ENCODE measurements at regions not wholly inside any gene's neighbourhood (a gene's known extent, or its start where the extent isn't known, plus 50 kb on each side); places are given as distances from the start of the nearest gene placed in this dataset.

DNA sequence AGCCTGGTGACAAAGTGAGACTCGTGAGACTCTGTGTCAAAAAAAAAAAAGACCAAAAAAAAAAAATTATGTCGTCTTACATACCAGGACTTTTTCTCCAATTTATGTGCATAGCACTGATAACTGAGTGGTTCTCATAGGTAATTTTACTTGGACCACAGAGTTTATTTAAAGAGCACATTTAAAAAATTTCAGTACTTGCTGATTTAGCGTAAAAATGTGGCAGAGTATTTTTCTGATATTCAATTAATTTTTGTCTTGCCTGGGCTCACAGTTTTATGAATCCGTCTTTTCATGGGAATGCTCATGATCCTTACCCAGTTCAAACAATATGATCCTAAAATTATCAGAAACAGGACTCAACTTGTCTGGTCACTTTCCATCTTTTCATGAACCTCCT lies 151.0 kb upstream of the ZNF92 start:
- Mint-ChIP-seq H3K27me3 (ENCODE audit: insufficient read depth, low read depth, poor library complexity) (peaks cover 2% of the 10 kb centered on the region), H3K4me1 (no peaks in the 10 kb centered on the region), H3K4me3 (no peak overlapping the region), H3K27ac (no peak overlapping the region), H3K36me3 (ENCODE audit: low read depth) (no peaks in the 10 kb centered on the region), H3K9me3 (no peaks in the 10 kb centered on the region)
- Histone ChIP-seq H3K36me3 (ENCODE audit: insufficient read depth) (no peaks in the 10 kb centered on the region), H3K9me2 (ENCODE audit: insufficient read depth) (no peaks in the 10 kb centered on the region), H2AFZ (no peak overlapping the region), H3K4me2 (no peak overlapping the region), H3K4me1 (ENCODE audit: insufficient read depth) (no peaks in the 10 kb centered on the region), H4K20me1 (replicated peaks; ENCODE audit: insufficient read depth) (no peaks in the 10 kb centered on the region), H3F3A (replicated peaks; ENCODE audit: low read depth) (0 out of 2 replicates have a peak, but pooled peaks cover 7% of the 10 kb centered on the region), H3K4me3 (no peak overlapping the region), H3K27ac (ENCODE audit: low read depth) (no peak overlapping the region), H3K27me3 (ENCODE audit: insufficient read depth) (no peaks in the 10 kb centered on the region), H3K79me2 (replicated peaks; ENCODE audit: insufficient read depth) (no peaks in the 10 kb centered on the region)
- DNase-seq (ENCODE audit: low spot score) (no peak), ATAC-seq (no peak)
- TF ChIP-seq JUNB (IDR thresholded peaks at IDR 0.05; ENCODE audit: unreplicated experiment) (no peak), ZNF114 (CRISPR knock-in tag; IDR thresholded peaks at IDR 0.05) (no peak), EZH2phosphoT487 (IDR thresholded peaks at IDR 0.05; ENCODE audit: unreplicated experiment) (no peak), POLR2AphosphoS5 (IDR thresholded peaks at IDR 0.05; ENCODE audit: low read depth) (no peak), CREB1 (CRISPR knock-in tag; IDR thresholded peaks at IDR 0.05; ENCODE audit: low read depth) (no peak), STAT1 (IDR thresholded peaks at IDR 0.05; ENCODE audit: unreplicated experiment) (no peak), ZNF331 (CRISPR knock-in tag; IDR thresholded peaks at IDR 0.05; ENCODE audit: low read depth) (no peak), NANOG (IDR thresholded peaks at IDR 0.05; ENCODE audit: borderline replicate concordance) (no peak), EZH2 (IDR thresholded peaks at IDR 0.05; ENCODE audit: low read depth, unreplicated experiment) (no peak)
- TF ChIP-seq, protein P1, sequence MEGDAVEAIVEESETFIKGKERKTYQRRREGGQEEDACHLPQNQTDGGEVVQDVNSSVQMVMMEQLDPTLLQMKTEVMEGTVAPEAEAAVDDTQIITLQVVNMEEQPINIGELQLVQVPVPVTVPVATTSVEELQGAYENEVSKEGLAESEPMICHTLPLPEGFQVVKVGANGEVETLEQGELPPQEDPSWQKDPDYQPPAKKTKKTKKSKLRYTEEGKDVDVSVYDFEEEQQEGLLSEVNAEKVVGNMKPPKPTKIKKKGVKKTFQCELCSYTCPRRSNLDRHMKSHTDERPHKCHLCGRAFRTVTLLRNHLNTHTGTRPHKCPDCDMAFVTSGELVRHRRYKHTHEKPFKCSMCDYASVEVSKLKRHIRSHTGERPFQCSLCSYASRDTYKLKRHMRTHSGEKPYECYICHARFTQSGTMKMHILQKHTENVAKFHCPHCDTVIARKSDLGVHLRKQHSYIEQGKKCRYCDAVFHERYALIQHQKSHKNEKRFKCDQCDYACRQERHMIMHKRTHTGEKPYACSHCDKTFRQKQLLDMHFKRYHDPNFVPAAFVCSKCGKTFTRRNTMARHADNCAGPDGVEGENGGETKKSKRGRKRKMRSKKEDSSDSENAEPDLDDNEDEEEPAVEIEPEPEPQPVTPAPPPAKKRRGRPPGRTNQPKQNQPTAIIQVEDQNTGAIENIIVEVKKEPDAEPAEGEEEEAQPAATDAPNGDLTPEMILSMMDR (conservative IDR thresholded peaks at IDR 0.05; ENCODE audit: low read depth in 2 of 2): no peak
- TF ChIP-seq, protein P2, sequence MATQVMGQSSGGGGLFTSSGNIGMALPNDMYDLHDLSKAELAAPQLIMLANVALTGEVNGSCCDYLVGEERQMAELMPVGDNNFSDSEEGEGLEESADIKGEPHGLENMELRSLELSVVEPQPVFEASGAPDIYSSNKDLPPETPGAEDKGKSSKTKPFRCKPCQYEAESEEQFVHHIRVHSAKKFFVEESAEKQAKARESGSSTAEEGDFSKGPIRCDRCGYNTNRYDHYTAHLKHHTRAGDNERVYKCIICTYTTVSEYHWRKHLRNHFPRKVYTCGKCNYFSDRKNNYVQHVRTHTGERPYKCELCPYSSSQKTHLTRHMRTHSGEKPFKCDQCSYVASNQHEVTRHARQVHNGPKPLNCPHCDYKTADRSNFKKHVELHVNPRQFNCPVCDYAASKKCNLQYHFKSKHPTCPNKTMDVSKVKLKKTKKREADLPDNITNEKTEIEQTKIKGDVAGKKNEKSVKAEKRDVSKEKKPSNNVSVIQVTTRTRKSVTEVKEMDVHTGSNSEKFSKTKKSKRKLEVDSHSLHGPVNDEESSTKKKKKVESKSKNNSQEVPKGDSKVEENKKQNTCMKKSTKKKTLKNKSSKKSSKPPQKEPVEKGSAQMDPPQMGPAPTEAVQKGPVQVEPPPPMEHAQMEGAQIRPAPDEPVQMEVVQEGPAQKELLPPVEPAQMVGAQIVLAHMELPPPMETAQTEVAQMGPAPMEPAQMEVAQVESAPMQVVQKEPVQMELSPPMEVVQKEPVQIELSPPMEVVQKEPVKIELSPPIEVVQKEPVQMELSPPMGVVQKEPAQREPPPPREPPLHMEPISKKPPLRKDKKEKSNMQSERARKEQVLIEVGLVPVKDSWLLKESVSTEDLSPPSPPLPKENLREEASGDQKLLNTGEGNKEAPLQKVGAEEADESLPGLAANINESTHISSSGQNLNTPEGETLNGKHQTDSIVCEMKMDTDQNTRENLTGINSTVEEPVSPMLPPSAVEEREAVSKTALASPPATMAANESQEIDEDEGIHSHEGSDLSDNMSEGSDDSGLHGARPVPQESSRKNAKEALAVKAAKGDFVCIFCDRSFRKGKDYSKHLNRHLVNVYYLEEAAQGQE (IDR thresholded peaks at IDR 0.05; ENCODE audit: unreplicated experiment): no peak
- TF ChIP-seq, protein P3, sequence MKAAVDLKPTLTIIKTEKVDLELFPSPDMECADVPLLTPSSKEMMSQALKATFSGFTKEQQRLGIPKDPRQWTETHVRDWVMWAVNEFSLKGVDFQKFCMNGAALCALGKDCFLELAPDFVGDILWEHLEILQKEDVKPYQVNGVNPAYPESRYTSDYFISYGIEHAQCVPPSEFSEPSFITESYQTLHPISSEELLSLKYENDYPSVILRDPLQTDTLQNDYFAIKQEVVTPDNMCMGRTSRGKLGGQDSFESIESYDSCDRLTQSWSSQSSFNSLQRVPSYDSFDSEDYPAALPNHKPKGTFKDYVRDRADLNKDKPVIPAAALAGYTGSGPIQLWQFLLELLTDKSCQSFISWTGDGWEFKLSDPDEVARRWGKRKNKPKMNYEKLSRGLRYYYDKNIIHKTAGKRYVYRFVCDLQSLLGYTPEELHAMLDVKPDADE (IDR thresholded peaks at IDR 0.05): no peak
- TF ChIP-seq, protein P4, sequence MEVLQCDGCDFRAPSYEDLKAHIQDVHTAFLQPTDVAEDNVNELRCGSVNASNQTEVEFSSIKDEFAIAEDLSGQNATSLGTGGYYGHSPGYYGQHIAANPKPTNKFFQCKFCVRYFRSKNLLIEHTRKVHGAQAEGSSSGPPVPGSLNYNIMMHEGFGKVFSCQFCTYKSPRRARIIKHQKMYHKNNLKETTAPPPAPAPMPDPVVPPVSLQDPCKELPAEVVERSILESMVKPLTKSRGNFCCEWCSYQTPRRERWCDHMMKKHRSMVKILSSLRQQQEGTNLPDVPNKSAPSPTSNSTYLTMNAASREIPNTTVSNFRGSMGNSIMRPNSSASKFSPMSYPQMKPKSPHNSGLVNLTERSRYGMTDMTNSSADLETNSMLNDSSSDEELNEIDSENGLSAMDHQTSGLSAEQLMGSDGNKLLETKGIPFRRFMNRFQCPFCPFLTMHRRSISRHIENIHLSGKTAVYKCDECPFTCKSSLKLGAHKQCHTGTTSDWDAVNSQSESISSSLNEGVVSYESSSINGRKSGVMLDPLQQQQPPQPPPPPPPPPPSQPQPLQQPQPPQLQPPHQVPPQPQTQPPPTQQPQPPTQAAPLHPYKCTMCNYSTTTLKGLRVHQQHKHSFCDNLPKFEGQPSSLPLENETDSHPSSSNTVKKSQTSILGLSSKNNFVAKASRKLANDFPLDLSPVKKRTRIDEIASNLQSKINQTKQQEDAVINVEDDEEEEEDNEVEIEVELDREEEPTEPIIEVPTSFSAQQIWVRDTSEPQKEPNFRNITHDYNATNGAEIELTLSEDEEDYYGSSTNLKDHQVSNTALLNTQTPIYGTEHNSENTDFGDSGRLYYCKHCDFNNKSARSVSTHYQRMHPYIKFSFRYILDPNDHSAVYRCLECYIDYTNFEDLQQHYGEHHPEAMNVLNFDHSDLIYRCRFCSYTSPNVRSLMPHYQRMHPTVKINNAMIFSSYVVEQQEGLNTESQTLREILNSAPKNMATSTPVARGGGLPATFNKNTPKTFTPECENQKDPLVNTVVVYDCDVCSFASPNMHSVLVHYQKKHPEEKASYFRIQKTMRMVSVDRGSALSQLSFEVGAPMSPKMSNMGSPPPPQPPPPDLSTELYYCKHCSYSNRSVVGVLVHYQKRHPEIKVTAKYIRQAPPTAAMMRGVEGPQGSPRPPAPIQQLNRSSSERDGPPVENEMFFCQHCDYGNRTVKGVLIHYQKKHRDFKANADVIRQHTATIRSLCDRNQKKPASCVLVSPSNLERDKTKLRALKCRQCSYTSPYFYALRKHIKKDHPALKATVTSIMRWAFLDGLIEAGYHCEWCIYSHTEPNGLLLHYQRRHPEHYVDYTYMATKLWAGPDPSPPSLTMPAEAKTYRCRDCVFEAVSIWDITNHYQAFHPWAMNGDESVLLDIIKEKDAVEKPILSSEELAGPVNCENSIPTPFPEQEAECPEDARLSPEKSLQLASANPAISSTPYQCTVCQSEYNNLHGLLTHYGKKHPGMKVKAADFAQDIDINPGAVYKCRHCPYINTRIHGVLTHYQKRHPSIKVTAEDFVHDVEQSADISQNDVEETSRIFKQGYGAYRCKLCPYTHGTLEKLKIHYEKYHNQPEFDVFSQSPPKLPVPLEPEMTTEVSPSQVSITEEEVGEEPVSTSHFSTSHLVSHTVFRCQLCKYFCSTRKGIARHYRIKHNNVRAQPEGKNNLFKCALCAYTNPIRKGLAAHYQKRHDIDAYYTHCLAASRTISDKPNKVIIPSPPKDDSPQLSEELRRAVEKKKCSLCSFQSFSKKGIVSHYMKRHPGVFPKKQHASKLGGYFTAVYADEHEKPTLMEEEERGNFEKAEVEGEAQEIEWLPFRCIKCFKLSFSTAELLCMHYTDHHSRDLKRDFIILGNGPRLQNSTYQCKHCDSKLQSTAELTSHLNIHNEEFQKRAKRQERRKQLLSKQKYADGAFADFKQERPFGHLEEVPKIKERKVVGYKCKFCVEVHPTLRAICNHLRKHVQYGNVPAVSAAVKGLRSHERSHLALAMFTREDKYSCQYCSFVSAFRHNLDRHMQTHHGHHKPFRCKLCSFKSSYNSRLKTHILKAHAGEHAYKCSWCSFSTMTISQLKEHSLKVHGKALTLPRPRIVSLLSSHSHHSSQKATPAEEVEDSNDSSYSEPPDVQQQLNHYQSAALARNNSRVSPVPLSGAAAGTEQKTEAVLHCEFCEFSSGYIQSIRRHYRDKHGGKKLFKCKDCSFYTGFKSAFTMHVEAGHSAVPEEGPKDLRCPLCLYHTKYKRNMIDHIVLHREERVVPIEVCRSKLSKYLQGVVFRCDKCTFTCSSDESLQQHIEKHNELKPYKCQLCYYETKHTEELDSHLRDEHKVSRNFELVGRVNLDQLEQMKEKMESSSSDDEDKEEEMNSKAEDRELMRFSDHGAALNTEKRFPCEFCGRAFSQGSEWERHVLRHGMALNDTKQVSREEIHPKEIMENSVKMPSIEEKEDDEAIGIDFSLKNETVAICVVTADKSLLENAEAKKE (CRISPR knock-in tag; IDR thresholded peaks at IDR 0.05): no peak

Data from GM23338 (cell line).